ENCODE measurements at regions not wholly inside any gene's neighbourhood (a gene's known extent, or its start where the extent isn't known, plus 50 kb on each side); places are given as distances from the start of the nearest gene placed in this dataset.

- no peak for DNase-seq (ENCODE audit: low read depth)
- TF ChIP-seq, protein P1, sequence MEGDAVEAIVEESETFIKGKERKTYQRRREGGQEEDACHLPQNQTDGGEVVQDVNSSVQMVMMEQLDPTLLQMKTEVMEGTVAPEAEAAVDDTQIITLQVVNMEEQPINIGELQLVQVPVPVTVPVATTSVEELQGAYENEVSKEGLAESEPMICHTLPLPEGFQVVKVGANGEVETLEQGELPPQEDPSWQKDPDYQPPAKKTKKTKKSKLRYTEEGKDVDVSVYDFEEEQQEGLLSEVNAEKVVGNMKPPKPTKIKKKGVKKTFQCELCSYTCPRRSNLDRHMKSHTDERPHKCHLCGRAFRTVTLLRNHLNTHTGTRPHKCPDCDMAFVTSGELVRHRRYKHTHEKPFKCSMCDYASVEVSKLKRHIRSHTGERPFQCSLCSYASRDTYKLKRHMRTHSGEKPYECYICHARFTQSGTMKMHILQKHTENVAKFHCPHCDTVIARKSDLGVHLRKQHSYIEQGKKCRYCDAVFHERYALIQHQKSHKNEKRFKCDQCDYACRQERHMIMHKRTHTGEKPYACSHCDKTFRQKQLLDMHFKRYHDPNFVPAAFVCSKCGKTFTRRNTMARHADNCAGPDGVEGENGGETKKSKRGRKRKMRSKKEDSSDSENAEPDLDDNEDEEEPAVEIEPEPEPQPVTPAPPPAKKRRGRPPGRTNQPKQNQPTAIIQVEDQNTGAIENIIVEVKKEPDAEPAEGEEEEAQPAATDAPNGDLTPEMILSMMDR (IDR thresholded peaks at IDR 0.05; ENCODE audit: insufficient read depth, low read length, poor library complexity, severe bottlenecking), result no peak
- H3K4me3 ChIP-seq (ENCODE audit: low read depth, low read length), result no peak overlapping the region
- no peaks in the 10 kb centered on the region for H3K36me3 ChIP-seq (ENCODE audit: control insufficient read depth, insufficient read depth, low read length)
- H3K27me3 ChIP-seq (ENCODE audit: control insufficient read depth, insufficient read depth, low read length), result no peaks in the 10 kb centered on the region
These were observed 338.1 kb upstream of the SFSWAP start for GRCh38 chr12:131372706-131373195.

DNA sequence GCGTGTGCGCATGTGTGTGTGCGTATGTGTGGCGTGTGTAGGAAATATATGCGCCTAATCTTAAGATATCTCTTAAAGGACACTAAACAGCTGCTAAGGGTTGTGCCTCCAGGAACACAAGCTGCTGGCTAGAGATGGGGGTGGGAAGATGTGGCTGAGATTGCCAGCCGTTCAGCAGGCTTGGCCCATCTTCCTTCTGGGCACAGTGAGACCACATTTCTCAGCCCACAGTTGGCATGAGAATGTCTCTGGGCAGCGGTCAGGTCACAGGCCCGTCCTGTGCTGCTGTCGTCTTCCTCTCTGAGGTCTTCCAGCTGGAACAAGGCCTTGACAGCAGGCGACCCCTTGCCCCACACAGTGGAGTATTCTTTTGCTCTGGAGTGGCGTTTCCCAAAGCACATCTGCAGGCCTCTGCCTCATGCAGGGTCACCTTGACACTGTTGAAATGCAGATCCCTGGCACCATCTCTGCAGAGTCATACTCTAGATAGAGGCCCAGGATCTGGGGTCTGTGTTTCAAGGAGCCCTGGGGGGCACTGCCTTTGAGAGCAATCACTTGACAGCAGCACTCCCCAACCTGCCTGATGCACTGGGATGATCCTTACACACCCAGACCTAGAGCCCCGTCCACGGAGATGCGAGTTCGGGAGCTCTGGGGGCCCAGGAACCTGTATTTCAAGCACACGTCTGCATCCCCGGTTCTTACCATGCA lies 335.5 kb upstream of the SFSWAP start:
- TF ChIP-seq, protein P1 (IDR thresholded peaks at IDR 0.05; ENCODE audit: insufficient read depth, low read length, poor library complexity, severe bottlenecking), result no peak
- H3K27me3 ChIP-seq (ENCODE audit: control insufficient read depth, insufficient read depth, low read length), result peaks cover 3% of the 10 kb centered on the region

GRCh38 chr12:131375972-131376345 lies 334.9 kb upstream of the SFSWAP start:
- TF ChIP-seq, protein P1 (IDR thresholded peaks at IDR 0.05; ENCODE audit: insufficient read depth, low read length, poor library complexity, severe bottlenecking), result no peak
- no peak for DNase-seq (ENCODE audit: low read depth)
- no peaks in the 10 kb centered on the region for H3K36me3 ChIP-seq (ENCODE audit: control insufficient read depth, insufficient read depth, low read length)
- H3K27me3 ChIP-seq (ENCODE audit: control insufficient read depth, insufficient read depth, low read length), result peaks cover 6% of the 10 kb centered on the region
- H3K4me3 ChIP-seq (ENCODE audit: low read depth, low read length), result no peak overlapping the region

More for the DNA sequence above, 335.5 kb upstream of the SFSWAP start:
- no peak for DNase-seq (ENCODE audit: low read depth)
- Histone ChIP-seq H3K36me3 (ENCODE audit: control insufficient read depth, insufficient read depth, low read length) (no peaks in the 10 kb centered on the region), H3K4me3 (ENCODE audit: low read depth, low read length) (no peak overlapping the region)

DNA sequence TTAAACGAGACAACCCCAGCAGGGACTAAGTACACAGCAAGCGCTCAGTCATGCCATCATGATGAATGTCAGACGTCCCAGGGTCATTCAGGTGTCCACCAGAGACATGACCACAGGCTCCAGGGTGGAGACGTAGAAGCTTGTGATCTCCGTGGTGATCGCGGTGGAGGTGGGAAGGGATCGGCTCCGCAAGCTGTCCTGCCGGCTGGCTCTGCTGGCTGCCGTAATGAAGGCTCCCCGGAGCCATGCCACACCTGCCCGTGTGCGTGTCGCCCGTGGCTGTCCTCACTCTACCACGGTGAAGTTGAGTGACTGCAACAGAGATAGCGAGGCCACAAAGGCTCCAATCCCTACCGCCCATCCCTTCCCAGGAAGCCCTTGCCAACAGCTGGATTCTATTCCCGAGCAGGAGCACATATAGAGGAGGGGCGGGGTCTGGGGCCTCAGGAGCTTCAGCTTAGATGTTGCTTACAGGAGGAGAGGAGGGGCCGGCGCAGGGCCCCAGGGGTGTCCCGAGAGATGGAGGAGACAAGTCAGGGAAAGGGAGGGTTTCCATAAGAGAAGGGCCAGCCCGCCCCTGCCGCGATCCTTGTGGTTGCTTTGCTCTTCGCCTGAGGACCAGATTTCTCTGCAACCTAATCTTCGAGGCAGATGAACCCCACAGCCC lies 332.6 kb upstream of the SFSWAP start:
- Histone ChIP-seq H3K4me3 (ENCODE audit: low read depth, low read length) (no peak overlapping the region), H3K27me3 (ENCODE audit: control insufficient read depth, insufficient read depth, low read length) (peaks cover 10% of the 10 kb centered on the region), H3K36me3 (ENCODE audit: control insufficient read depth, insufficient read depth, low read length) (no peaks in the 10 kb centered on the region)
- TF ChIP-seq, protein P1 (IDR thresholded peaks at IDR 0.05; ENCODE audit: insufficient read depth, low read length, poor library complexity, severe bottlenecking), result no peak
- DNase-seq (ENCODE audit: low read depth), result no peak

- Histone ChIP-seq H3K36me3 (ENCODE audit: control insufficient read depth, insufficient read depth, low read length) (no peaks in the 10 kb centered on the region), H3K27me3 (ENCODE audit: control insufficient read depth, insufficient read depth, low read length) (peaks cover 10% of the 10 kb centered on the region), H3K4me3 (ENCODE audit: low read depth, low read length) (no peak overlapping the region)
- no peak for DNase-seq (ENCODE audit: low read depth)
- TF ChIP-seq, protein P1 (IDR thresholded peaks at IDR 0.05; ENCODE audit: insufficient read depth, low read length, poor library complexity, severe bottlenecking), result no peak
These were observed 331.8 kb upstream of the SFSWAP start for GRCh38 chr12:131378861-131379665.
